ENCODE measurements at regions not wholly inside any gene's neighbourhood (a gene's known extent, or its start where the extent isn't known, plus 50 kb on each side); places are given as distances from the start of the nearest gene placed in this dataset.

DNA sequence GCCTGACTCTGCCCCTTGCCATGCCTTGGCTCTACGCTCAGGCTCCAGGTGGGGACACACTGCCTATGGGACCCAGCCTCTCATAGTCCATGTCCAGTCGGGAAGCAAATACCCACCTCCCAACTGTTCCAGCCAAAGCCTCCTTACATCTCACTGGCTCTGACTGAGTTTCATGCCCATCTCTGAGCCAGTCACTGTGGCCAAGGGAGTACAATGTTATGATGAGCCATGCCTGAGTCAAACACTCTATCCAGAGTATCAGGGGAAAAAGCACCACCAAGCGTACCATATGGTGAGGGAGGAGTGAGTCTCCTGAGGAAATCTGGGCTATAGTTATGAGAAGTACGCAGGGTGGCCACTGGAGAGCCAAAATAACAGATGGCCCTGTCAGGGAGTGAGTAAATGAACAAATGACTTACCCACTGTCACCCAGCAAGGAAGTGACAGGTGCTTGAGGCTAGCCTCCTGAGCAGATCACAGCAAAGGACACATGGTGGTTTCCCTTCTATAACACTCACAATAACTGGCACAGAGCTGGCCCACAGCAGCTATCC lies 236.6 kb upstream of the GJB5 start:
- no peak for DNase-seq

- DNase-seq, result no peak
These were observed 234.7 kb upstream of the GJB5 start for GRCh38 chr1:34520111-34520510.

- DNase-seq, result no peak
These were observed 230.1 kb upstream of the GJB5 start for GRCh38 chr1:34524783-34525182.

- DNase-seq, result no peak
These were observed 224.7 kb upstream of the GJB5 start for GRCh38 chr1:34529935-34530859.

DNA sequence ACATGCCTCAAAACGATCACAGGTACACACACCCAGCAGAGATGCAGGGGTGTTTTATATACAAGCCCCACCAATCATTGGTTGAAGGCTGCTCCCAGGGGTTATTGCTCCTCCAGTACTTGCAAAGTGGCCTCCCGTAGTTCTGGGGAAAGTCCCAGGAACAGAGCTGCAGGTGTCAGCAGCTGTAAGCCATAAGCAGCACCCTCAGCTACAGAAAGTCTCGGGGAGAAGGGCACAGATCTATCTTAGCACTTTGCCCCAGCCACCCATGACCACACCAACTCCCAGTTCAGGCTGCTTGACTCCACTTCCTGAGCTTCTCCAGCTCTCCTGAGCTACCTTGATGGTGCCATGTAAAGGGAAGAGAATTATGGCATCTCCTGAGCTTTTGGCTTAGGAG lies 222.7 kb upstream of the GJB5 start:
- no peak for DNase-seq

GRCh38 chr1:34538481-34538880 lies 216.4 kb upstream of the GJB5 start:
- DNase-seq, result no peak

DNA sequence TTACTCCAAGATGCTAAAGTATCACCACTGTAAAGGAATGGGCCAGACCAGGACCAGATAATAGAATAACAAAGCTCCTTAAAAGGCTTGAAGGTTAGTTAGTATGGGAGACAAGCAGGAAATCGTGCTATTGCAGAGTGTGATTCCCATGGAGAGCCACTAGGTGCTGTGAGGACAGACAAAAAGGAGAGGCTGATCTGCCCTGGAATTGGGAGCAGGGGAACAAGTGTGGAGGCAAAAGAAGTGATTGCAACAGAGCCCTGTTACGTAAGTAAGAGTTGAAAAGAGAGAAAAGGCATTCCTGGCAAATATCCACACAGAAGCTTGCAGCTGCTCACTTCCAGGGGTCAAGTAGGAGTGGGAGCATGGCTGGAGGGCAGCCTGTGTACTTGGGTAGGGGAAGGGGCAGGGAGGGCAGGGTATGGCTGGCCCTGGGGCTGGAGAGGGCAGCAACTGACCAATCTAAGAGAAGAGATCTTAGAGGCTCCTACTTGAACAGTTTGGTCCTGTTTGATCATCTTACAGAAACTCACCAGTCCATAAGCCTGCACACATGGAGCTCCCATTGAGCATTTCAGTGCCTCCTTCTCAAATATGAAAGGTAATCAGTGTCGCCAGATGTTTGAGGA lies 207.7 kb upstream of the GJB5 start:
- DNase-seq, result no peak

DNA sequence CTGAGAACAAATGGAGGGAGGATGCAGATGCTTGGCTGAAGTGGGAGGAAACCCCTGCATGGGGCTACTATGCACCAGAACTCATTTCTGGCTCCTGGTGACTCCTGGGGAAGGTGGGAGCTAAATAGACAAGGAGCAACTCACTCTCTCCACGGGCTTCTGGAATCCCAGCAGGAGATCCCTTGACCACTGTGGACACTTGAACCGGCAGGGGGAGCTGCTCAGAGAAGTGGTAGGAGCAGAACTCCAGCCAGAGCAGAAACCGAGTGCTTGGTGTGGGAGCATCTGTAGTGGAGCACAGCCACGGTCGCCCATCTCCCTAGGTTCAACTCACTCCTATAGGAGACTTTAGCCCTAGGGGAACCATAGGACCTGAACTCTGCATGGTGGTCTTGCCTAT lies 205.6 kb upstream of the GJB5 start:
- no peak for DNase-seq

- DNase-seq, result no peak
These were observed 176.5 kb upstream of the GJB5 start for GRCh38 chr1:34578306-34578705.

- no peak for DNase-seq
These were observed 172.5 kb upstream of the GJB5 start for GRCh38 chr1:34582356-34582755.

DNA sequence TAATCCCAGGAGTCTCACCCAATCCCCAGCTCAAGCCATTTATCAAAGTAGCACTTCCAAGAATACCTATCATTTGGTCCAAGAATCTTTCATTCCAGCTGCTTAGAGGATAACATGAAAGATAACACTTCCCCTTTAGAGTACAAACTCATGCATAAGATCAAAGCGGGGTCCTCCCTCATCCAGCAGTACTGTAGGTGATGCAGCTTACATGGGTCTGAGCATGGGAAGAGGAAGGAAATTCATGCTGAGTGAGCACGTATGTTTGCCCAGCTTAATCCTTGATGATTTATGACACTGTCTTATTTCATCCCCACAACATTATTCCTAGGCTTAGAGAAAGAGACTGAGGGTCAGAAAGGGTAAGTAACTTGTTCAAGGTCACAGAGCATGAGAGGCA lies 167.1 kb upstream of the GJB5 start:
- no peak for DNase-seq

GRCh38 chr1:34590211-34590623 lies 164.6 kb upstream of the GJB5 start:
- DNase-seq, result peak; percentile 100

GRCh38 chr1:34591751-34592629 lies 162.9 kb upstream of the GJB5 start:
- DNase-seq, result peak; percentile 21

DNA sequence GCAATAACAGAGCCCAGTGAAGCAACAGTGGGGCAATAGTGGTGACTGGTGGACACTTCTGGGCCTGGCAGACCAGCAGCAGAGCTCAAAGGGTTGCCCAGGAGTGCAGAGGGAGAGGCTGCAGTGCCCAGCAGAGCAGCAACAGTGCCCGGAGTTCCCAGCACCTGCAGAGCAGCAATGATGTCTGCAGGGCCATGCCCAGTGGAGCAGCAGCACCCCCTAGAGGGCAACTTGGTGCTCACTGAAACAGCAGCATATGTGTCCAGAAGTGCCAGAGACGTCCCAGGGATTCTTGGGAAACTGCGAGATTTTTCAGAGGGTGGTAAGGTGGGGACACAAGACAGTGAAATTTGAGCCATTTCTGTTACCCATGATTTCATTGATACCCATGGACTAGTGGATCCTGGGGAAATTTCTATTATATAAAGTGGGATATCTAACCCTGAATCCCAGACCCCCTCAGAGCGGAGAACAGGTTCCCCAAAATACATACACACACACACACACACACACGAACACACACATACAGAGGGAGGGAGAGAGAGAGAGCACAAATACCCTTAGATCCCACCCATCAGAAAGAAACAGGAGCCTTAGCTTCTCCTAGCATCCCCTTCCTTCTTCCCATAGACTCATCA lies 156.9 kb upstream of the GJB5 start:
- DNase-seq, result peak; percentile 89

DNA sequence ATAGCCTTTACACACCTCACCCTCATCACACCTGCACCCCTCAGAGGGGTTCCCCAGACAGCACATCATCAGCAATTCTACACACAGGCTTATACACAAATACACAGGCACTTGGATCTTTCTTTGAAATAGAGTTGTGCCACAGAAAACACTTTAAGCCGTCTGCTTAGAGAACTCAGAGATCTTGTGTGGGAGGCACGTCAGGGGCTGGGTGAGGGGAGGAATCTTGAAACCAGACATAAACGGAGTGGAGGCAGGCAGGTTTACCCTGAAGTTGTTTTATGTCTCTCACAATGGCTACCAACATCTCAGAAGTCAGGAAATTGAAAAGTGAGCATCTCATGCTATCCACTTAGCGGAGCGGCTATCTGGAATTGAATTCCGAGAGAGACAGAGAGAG lies 151.9 kb upstream of the GJB5 start:
- DNase-seq, result no peak

DNA sequence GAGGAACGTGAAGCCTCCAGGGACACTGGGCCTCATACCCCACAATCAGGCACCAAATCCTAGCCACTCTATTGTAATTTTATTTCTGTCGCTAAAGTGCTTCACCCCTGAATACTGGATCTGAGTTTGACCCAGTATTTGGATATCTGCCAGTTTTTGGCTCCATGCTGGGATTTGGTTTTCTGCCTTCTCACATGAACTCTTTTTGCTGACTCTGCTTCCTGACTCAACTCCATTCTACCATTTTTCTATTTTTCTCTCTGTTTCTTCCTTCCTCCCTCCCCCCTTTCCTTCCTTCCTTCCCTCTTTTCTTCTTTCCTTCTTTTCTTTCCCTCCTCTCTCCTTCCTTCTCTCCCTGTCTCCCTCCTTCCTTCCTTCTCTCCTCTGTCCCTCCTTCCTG lies 151.3 kb upstream of the GJB5 start:
- DNase-seq, result peak; percentile 12

- DNase-seq, result no peak
These were observed 148.3 kb upstream of the GJB5 start for GRCh38 chr1:34606504-34606903.

DNA sequence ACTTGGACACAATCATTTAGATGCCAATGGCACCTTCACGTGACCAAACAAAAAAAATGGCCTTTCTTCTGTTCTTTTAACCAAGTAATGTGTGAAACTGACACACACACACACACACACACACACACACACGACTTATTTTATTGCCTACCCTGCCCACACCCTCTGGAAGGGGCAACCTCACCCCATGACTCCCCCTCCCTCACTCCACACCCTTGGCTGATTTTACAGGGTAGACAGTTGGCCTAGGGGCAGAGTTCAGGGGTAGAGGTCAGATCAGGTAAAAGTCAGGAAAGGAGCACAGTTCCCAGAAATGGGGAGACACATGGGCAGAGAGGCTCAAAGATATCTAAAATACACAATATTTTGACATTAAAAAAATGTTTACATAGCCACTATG lies 144.8 kb upstream of the GJB5 start:
- no peak for DNase-seq

DNA sequence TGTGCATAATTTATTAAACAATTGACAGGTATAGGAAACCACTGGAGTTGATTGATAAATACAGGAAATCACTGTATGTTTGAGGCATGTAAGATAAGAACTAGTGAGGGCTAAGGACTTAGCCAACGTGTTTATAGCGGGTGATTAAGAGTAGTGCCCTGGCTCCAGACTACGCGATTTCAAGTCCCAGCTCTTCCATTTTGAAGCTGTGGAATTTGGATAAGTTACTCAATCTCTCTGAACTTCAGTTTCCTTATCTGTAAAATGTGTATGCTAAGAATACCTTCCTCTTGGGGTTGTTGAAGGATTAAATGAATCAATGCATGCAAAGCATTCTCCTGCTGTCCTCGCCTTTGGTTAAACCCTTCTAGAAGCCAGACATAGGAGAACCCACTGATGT lies 143.3 kb upstream of the GJB5 start:
- DNase-seq, result no peak

DNA sequence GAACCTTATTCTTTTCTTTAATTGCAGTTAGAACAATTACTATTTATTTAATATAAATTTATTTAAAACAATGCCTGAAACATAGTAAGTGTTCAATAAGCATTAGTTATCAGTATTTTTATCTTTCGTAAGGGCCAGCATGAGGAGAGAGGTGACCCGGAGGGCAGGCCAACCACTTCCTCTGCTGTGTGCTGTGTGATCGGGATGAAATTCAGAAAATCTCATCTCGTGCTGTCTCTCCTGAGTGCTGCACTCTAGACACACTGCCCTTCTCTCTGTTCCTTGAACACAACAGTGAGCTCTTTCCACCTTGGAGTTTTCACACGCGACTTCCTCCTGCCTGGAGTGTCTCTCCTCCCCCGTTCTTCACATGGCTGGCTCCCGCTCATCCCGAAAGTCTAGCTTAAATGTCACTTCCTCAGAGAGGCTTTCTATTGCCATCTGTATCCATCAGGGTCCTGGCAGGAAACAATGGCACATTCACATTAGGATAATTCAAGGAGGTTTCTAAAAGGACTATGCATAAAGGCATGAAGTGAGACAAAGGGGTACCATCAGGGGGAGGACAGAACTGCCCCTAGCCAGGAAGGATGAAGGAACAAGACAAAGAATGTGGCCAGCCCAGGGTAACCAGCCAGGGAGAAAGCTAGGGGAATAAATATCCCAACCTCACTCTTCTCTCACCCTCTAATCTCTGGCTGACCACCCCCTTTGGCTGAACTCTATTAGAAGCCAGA lies 142.6 kb upstream of the GJB5 start:
- no peak for DNase-seq

DNA sequence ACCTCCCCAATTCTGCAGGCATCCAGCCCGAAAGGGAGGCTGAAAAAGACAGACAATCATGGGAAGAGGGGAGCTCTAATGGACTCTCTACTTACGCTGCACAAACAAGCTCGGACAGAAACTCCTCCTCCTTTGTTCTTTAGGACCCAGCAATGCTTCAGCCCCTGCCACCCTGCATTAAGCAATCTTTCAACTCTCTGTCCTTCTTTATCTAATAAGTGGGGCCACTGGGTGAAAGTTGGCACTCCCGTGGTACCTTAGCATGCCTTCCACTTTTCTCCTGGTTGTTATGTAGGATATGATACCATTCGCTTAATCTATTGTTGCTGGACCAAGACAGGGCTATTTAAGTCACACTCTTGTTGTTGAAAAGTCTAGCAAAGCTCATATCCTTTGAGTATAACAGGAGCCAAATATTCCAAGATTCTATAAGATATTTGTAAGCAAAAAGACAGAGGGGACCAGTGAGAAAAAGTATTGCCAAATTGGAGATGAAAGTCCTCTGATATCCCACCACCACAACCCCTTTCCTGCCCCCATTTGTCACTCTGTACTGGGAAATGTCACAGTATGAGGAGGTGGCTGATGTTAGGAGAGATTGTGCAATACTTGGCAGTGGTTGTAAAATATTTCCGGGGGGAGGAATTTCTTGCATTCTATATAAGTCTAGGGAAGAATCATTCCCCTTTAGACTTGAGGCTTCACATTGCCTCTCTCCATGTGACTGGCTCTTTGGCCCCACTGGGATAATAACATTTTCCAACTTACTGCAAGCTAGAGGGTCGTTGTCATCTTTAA lies 137.3 kb upstream of the GJB5 start:
- no peak for DNase-seq

All from NCI-H1092 treated with DMSO at 0.1 percent for 48 hours (cell line).